Astrocyte (in vitro differentiated cells and primary cell): ENCODE measurements at regions not wholly inside any gene's neighbourhood (a gene's known extent, or its start where the extent isn't known, plus 50 kb on each side); places are given as distances from the start of the nearest gene placed in this dataset.
"Not testable (repeated sequence)": the region's sequence is repeated elsewhere in the genome, so short reads cannot be mapped to it uniquely, and the experiment has no call there.

Source experiments
- EZH2 ChIP-seq: IDR thresholded peaks from 2 replicates; pipeline ENCODE4 v1.6.1; 2012; ENCODE audit warnings: mild to moderate bottlenecking, low read length, inconsistent platforms; ENCODE audit not compliant: insufficient read depth
- TF ChIP-seq, protein P1 (sequence below): IDR thresholded peaks from 2 replicates; pipeline ENCODE4 v1.5.1; 2011; ENCODE audit warnings: low read depth, mild to moderate bottlenecking, inconsistent platforms, low read length, moderate library complexity; ENCODE audit not compliant: insufficient read depth

DNA sequence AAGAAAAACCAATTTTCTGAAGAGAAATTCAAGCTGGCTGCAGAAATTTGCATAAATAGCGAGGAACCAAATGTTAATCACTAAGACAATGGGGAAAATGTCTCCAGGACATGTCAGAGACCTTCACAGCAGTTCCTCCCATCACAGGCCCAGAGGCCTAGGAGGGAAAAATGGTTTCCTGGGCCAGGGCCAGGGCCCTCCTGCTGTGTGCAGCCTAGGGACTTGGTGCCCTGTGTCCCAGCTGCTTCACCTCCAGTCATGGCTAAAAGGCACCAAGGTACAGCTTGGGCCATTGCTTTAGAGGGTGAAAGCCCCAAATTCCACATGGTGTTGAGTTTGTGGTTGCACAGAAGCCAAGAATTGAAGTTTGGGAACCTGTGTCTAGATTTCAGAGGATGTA lies 628.7 kb upstream of the ARRDC3 start:
- TF ChIP-seq, protein P1, sequence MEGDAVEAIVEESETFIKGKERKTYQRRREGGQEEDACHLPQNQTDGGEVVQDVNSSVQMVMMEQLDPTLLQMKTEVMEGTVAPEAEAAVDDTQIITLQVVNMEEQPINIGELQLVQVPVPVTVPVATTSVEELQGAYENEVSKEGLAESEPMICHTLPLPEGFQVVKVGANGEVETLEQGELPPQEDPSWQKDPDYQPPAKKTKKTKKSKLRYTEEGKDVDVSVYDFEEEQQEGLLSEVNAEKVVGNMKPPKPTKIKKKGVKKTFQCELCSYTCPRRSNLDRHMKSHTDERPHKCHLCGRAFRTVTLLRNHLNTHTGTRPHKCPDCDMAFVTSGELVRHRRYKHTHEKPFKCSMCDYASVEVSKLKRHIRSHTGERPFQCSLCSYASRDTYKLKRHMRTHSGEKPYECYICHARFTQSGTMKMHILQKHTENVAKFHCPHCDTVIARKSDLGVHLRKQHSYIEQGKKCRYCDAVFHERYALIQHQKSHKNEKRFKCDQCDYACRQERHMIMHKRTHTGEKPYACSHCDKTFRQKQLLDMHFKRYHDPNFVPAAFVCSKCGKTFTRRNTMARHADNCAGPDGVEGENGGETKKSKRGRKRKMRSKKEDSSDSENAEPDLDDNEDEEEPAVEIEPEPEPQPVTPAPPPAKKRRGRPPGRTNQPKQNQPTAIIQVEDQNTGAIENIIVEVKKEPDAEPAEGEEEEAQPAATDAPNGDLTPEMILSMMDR: not testable (repeated sequence)
- TF ChIP-seq EZH2: not testable (repeated sequence)
